ENCODE measurements at regions not wholly inside any gene's neighbourhood (a gene's known extent, or its start where the extent isn't known, plus 50 kb on each side); places are given as distances from the start of the nearest gene placed in this dataset.
"Not testable (repeated sequence)": the region's sequence is repeated elsewhere in the genome, so short reads cannot be mapped to it uniquely, and the experiment has no call there.

DNA sequence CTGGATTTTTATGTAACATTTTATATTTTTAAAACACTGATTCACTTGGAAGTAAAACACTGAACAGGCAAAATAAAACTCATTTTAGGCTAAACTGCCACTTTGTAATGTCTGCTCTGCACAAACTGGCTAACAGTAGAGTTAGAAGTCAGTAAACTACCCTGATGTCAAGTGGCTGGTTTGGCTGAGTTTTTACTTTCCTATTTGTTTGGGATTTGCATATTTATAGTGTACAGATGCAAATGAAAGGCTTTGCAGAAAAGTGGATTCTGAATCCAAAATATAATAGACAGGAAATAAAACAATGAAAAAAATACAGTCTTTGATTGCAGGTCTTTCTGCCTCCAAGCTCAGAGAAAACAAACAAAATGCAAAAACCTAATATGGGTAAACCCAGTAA, 213.1 kb downstream of the CDH26 start:
- DNase-seq (ENCODE audit: low spot score) = no peak

DNA sequence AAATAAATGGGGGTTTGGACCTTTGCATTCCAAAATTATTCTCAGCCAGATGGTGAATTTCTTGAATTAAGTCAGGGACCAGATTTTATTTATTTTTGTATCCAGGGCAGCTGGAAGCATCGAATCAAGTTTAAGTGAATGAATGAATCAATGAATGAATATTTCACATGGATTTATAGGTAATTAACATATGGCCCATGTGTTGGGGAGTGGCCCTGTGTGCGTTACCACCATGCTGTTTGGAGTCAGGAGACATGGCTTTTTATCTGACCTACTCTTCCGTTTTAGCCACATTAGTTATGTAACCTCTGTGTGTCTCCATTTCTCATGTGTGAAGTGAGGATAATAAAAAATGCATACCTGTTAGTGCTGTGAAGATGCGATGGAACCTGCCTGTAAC, 213.5 kb downstream of the CDH26 start:
- no peak for DNase-seq (ENCODE audit: low spot score)

DNA sequence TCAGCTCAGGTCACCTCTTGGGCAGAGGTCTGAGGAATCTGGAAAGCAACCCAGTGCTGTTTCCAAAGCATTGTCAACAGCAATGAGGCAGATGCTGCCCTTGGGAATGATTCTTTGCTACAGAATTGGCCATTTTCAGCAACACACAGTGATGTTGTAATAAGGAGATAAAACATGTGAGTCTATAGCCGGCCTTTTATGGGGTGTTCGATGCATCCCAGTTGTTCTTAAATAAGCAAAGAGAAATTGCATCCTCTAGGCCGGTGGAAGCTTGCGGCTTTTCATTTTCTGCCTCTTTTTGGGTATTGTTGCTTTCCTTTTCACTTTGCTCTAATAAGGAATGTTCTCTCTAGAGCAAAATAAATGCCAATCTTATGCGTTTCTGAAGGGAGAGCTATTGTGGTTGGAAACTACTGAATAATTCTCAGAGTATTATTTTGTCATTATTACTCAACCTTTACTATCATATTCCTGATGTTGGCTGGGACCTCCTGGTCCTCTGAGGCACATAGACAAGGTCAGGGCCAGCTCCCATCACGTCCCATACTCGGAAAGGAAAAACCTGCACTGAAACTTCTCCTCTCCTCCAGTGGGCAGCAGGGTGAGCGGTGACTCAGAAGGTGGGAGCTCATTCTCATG, 214.2 kb downstream of the CDH26 start:
- DNase-seq (ENCODE audit: low spot score) = no peak

DNA sequence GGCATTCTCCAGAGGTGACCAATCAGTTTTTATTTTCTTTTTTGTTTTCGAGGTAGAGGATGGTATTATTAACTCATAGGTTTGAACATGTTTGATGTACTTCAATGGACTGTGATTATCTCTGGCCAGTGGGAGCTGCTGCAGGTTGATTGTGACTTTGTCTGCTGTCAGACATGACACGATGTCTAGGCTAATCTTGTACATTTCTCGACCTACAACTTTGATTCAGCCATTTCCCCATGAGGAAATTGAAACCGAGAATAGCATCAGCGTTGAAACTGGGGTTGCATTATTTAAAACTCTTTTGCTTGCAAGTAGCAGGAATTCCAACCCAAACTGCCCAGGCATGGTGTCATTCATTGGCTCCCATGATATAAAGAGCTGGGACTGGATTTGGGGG, 218.9 kb downstream of the CDH26 start:
- no peak for DNase-seq (ENCODE audit: low spot score)

DNA sequence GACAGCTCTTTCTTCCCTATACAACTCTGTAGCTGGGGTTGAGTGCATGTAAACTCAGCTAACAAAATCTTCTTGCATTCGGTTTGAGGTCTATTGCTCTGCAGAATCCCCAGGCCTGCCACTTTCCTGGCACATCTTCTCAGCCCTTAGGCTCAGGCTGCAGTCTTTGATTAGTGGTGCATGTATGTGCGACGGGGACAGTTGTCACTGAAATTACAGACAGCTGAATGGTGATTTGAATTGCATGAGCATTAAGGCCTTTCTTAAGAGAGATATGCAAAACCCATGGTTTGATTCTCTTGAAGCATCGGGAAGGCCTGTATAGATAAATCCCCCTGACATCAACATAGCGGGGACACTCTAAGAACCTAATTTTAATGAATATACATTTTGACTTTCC, 222.8 kb downstream of the CDH26 start:
- no peak for DNase-seq (ENCODE audit: low spot score)

DNA sequence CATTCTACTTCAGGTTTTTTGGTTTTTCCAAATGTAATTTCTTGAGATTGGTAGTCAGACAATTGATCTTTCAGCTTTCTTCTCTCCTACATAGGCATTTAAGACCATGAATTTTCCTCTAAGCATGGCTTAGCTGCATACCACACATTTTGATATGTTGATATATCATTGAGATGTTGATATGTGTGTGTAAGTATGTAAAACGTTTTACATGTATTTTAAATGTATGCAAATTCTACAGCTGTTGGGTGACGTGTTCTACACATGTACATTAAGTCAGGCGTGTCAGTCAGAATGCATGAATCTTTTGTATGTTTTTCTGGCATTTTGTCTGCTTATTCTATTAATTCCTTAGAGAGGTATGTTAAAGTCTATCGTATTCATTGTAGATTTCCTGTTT, 228.2 kb downstream of the CDH26 start:
- no peak for DNase-seq (ENCODE audit: low spot score)

DNA sequence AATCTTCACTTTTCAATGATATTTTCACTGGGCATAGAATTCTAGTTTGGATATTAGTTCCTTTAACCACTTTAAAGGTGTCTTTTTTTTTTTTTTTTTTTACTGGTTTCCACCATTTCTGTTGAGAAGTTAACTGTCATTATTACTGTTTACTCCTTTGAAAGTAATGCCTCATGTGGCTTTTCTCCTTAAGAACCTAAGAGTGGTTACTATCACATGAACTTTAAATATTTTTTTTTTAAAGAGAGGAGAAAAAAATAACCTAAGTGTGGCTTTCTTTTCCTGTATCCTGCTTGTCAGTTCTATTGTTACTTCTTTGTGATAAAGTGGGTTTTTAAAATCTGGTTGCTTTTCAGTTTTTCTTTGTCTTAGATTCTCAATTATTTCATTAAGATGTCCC, 229.5 kb downstream of the CDH26 start:
- no peak for DNase-seq (ENCODE audit: low spot score)

DNA sequence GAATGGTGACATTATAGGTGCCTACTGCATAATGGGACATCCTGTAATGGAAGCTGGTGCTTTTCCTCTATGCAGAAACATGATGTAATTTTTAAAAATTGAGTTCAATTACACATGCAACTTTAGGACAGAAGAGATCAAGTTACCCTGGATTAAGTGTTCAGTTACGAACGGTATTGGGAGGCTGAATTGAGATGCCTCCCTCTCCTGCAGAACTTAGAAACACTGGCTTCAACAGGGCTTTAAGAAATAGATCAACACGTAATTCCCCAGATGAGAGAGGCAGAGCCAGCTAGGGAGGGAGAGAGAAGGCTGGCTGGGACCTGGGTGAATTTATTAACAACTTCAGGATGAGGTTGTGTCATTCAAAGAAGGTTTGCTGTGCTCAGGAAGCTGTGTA, 232.8 kb downstream of the CDH26 start:
- no peak for DNase-seq (ENCODE audit: low spot score)

DNA sequence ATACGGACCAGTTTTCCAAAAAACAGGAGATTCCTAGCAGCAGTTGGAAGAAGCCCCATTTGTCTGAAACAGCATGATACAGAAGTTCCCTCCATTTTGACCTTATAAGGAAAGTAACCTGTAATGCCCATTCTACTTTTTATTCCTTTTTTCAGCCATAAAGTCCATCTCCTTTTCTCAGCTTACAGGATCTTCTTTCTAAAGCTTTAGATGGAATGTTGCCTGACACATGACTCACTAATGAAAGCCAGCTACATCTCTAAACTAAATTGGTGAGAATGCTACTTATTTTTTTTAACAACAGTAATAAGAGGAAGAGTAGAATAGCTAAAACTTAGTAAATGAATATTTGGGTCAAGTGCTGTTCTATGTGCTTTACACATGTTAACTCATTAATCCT, 234.1 kb downstream of the CDH26 start:
- DNase-seq (ENCODE audit: low spot score) = no peak

DNA sequence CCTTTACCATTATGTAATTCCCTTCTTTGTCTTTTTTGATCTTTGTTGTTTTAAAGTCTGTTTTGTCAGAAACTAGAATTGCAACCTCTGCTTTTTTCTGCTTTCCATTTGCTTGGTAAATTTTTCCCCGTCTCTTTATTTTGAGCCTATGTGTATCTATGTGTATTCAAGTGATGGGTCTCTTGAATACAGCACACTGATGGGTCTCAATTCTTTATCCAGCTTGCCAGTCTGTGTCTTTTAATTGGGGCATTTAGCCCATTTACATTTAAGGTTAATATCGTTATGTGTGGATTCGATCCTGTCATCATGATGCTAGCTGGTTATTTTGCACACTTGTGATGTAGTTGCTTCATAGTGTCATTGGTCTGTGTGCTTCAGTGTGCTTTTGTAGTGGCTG, 240.9 kb downstream of the CDH26 start:
- DNase-seq (ENCODE audit: low spot score) = not testable (repeated sequence)

DNA sequence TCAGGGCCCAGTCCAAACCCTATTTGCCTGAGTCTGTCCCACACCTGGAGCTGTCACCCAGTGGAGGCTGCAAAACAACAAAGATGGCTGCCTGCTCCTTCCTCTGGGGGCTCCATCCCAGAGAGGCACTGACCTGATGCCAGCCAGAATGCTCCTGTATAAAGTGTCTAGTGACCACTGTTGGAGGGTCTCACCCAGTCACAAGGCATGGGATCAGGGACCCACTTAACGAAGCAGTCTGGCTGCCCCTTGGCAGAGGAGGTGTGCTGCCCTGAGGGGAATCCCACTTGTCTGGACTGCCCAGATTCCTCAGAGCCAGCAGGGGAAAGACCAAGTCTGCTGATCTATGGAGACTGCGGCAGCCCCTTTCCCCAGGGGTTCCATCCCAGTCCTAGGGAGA, 241.6 kb downstream of the CDH26 start:
- no peak for DNase-seq (ENCODE audit: low spot score)

DNA sequence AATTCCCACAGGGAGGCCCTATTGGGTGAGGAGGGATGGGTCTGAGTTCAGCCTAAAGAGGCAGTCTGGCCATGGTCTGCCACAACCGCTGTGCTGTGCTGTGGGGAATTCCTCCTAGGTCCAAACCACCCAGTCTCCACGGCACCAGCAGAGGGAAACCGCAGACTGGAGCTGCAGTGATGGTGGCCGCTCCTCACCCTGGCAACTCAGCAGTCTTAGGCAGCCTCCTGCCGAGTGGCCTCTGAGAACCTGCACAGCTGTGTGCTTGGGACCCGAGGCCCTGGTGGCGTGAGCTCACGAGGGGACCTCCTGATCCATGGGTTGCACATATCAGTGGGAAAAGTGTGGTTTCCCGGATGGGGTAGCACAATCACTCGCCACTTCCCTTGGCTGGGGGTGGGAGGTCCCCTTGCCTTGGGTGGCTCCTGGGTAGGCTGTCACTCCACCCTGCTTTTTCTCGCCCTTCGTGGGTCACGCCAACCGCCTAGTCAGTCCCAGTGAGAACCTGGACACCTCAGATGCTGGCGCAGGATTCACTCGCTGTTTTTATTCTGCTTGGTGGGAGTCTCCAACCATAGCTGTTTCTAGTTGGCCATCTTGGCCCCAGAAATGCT, 242.2 kb downstream of the CDH26 start:
- DNase-seq (ENCODE audit: low spot score) = no peak

DNA sequence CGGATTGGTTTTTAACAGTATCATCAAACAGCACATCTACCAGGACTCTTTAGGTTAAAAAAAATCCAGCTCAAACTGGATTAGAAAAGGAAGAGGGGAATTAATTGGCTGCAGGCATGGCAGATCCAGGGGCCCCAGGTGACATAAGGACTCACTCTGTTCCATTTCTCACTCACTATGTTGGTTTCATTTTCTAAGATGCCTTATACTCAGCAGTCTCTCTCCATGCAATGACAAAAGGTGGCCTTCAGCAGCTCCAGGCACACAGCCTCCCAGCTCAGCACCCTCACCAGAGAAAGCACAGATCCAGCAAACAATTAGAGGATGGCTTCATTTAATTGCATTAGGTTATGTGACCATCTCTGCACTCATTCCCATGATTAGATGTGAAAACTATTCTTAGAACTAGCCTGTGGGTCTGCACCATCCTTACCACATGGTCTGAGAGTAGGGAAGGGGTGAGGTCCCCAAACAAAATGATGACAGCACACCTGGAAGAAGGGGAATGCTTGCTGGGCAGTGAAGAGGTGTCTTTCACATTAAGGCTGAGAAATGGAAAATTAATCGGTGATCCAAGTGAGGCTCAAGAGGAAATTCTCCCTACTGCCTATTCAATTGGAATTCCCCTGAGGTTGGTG, 243.1 kb downstream of the CDH26 start:
- DNase-seq (ENCODE audit: low spot score) = no peak

DNA sequence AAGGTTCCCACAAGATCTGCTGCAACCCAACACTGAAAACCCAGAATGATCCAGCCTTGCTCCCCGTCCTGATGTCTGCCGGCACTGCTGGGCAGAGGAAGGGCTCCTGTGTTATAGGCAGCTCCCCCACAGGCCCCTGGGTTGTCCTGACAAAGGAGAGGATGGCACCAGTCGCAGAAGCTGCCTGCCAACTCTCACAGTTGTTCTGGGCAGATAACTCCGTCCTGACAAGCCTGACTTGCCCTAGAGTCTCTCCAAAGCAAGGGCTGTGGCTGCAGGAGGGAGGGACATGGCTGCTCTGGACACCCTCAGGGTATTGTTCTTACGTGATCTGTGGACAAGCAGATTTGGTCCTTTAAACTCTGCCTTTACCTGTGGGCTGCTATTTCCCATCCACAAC, 243.8 kb downstream of the CDH26 start:
- DNase-seq (ENCODE audit: low spot score) = no peak

DNA sequence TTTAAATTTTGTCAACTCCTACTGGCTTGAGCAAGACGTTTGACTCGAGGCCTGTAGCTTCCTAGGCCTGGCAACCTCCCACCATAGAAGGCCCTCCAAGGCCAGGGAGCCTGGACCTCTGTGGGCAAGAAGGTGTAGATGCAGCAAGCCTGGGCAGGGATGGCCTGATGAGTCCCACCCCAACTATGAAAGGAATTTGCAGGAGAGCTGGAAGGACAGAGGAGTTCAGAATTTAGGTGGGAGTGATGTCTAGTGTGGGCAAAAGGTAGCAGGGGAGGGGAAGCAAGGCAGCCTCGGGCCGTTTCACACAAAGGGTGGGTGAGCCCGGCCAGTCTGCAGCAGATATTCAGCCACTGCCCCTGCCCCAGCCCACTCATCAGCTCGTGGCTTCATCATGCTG, 245.2 kb downstream of the CDH26 start:
- DNase-seq (ENCODE audit: low spot score) = no peak

DNA sequence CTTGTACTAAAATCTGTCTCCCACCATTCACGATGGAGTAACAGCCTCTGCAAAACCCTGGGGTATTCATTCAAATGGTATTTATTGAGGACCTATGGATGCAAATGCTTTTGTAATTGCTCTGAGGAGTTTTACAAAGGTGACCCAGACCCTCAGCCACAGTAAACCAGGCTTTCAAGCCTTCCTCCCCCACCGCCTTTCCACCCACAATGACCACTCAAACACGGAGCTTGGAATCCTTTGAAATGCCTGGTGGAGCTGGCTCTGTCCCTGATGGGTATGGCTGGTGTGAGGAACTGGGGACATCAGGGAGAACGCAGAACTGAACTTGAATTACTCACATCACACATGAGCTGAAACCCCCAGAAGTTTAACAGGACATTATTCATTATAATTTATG, 246.4 kb downstream of the CDH26 start:
- DNase-seq (ENCODE audit: low spot score) = no peak

DNA sequence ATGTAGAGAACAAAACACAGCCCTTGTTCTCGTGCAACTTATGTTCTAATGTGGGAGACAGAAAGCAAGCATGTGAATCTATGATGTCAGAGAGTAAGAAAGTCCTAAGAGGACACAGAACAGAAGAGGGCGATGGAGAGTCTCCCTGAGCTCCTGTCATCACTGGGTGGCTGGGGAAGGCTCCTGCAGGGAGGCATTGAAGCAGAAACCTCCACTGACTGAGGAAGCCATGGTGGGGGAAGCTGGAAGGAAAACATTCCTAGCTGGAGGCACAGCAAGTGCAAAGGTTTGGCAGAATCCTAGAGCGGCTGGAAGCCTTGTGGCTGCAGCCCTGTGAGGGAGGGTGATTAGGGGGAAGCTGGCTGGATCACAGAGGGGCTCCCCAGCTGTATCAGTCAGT, 248.0 kb downstream of the CDH26 start:
- no peak for DNase-seq (ENCODE audit: low spot score)

DNA sequence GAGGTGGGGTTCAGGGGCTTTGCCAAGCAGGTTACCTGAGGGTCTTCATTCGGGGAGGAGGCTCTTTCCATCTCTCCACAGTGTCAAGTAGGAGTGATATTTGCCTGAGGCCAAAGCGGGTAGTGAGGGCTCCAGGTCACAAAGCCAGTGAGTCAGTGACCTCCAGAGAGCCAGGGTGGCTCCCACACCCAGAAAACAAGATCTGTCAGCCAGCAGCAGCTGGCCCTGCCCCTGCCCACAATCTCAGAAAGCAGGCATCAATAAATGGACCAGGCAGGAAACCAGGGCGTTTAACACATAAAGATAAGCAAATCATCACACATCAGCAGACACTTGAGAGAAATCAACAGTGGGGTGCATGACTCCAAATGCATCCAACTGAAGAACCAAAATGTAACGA, 250.8 kb downstream of the CDH26 start:
- no peak for DNase-seq (ENCODE audit: low spot score)

DNA sequence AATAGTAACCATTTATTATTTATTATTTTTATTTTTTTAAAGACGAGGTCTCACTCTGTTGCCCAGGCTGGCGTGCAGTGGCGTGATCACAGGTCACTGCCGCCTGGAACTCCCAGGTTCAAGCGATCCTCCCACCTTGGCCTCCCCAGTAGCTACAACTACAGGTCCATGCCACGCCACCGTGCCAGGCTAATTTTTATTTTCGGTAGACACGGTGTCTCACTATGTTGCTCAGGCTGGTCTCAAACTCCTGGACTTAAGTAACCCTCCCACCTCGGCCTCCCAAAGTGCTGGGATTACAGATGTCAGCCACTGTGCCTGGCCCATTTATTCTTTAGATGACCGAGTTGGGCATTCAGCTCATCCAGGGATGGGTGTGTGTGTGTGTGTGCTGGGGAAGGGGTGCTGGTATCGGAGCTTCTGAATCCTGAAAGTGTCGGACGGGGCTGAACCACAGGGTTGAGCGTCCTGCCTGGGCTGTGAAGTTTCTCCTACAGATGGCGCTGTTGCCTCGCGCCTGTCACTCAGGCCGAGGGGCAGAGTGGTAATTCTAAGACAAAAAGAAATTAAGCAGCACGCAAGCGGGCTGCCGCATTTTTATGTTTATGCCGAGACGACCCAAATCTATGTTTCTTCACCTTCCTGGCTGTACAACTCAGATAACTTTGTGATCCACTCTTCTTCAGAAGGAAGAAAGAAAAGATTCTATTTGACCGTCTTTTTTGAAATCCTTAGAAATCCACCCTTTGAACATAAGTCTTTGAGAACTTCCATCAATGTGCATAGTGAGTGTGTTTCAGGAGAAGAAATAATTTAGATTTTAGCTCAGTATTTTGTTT, 252.8 kb downstream of the CDH26 start:
- peak; percentile 27 for DNase-seq (ENCODE audit: low spot score)

DNA sequence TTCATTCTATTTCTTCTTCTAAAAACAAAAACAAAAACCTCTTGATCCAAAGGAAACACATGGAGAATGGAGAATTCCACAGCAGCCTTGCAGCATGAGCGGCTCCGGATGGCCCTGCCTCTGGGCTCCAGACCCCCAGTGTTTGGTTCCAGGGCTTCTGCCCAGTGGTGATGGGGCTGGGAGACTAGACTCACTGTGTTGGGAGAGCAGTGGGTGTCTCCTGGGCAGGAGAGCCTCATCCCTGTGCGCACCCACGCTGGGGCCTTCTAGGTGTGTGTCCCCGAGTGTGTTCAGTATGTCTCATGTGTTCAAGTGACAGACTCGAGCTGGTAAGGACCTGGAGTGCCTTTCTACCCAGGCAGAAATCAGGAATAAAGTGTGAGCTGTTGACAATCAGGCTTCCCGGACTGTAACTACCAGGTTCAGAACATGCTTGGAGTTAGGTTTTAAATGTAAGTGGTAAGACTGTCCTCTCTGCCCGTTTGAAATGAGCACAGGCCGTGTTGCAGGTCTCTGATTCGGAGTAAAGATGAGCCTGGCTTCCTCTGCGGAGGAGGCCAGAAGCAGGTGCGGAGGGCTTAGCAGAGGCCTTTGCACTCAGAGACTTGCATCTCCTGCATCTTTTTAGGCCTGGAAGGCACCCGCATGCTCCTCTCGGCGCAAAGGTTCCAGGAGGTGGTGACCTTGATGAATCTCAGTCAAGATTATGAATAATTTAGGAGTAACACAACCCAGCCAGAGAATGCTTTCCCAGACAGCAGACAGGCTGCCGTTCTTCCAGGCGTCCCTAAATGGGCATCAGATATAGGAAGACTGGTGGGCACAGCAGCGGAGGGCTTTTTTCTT, 253.6 kb downstream of the CDH26 start:
- no peak for DNase-seq (ENCODE audit: low spot score)

DNA sequence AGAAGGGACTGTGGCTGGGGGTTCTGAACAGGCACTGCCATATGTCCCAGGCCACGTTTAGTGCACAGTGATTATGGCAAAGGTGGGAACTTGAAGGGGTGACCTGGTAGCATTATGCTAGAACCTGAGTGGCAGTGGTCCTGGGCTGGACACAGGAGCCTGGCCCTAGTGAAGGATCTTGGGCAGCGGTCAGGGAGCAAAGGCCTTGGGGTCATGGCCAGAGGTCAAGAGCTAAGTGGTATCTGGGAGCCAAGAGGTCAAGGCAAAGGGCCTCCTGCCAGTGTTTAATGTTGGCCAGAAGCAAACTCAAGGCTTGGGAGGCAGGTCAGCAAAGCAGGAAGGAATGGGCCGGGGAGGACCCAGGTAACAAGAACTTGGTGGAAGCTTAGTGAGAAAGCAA, 254.5 kb downstream of the CDH26 start:
- no peak for DNase-seq (ENCODE audit: low spot score)
